ENCODE measurements at regions not wholly inside any gene's neighbourhood (a gene's known extent, or its start where the extent isn't known, plus 50 kb on each side); places are given as distances from the start of the nearest gene placed in this dataset.

DNA sequence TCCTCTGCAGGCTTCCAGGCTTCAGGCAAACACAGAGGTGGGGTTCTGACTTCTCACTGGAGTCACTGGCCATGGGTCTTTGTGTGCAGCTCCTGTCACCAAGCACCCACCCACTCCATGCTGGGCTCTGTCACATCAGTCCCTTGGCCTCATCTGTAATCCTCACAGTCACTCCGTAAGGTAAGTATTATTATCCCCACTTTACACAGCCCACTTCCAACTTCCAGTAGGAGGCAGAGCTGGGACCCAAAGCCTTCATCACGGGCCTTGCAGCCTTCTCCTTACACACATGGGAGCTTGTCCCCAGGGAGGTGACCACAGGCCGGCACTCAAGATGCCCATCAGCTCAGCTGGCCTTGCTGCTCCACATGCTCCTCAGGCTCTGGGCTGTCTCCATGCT lies 266.7 kb upstream of the B3GAT1 start:
- TF ChIP-seq, protein P1, sequence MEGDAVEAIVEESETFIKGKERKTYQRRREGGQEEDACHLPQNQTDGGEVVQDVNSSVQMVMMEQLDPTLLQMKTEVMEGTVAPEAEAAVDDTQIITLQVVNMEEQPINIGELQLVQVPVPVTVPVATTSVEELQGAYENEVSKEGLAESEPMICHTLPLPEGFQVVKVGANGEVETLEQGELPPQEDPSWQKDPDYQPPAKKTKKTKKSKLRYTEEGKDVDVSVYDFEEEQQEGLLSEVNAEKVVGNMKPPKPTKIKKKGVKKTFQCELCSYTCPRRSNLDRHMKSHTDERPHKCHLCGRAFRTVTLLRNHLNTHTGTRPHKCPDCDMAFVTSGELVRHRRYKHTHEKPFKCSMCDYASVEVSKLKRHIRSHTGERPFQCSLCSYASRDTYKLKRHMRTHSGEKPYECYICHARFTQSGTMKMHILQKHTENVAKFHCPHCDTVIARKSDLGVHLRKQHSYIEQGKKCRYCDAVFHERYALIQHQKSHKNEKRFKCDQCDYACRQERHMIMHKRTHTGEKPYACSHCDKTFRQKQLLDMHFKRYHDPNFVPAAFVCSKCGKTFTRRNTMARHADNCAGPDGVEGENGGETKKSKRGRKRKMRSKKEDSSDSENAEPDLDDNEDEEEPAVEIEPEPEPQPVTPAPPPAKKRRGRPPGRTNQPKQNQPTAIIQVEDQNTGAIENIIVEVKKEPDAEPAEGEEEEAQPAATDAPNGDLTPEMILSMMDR (IDR thresholded peaks at IDR 0.05): no peak
- TF ChIP-seq POLR2A (IDR thresholded peaks at IDR 0.05) (no peak), EP300 (IDR thresholded peaks at IDR 0.05) (no peak), POLR2AphosphoS5 (IDR thresholded peaks at IDR 0.05) (no peak)
